HepG2 (cell line): ENCODE measurements at regions not wholly inside any gene's neighbourhood (a gene's known extent, or its start where the extent isn't known, plus 50 kb on each side); places are given as distances from the start of the nearest gene placed in this dataset.

Experiments used
- ATAC-seq: fragments of 200-7000 bp; cut with Tn5 transposase; 3 replicates; pipeline ENCODE4 v1.9.1; 2020; ENCODE audit warnings: mild to moderate bottlenecking, moderate library complexity
- BruUV-seq: library from RNA; stranded (reverse); fragments of 400-500 nt; replicated peaks from 2 replicates; lab custom pipeline; 2021; lab: Mats Ljungman, UMichigan
- CTCF ChIA-PET: fragments of 300-600 bp; formaldehyde crosslinking; extraction: SDS; loops from one replicate; lab custom pipeline; 2021; ENCODE audit warnings: low total read pairs, inconsistent platforms, low intra/inter-chr PET ratio; lab: Yijun Ruan, JAX
- POLR2A ChIA-PET: fragments of 350-600 bp; sonication (Branson Sonifier 250); formaldehyde crosslinking; loops from one replicate; lab custom pipeline; 2020; ENCODE audit warnings: antibody characterized with exemption, inconsistent platforms; lab: Yijun Ruan, JAX
- DNase-seq: peaks from one replicate; pipeline ENCODE4 v3.0.0-alpha.2; 2015; ENCODE audit warnings: low spot score
- FAIRE-seq: peaks from 3 replicates; lab custom pipeline; 2011; peaks lifted over from hg19 to GRCh38; lab: Jason Lieb, UNC
- H2AFZ ChIP-seq: one replicate; pipeline ENCODE4 v1.6.1; 2011; ENCODE audit warnings: low read length, inconsistent platforms
- H3K27ac ChIP-seq: fragments of 300-600 bp; 3 replicates; pipeline ENCODE4 v1.8.0; 2011; ENCODE audit warnings: mixed run types, mild to moderate bottlenecking, mixed read lengths, low read length, inconsistent platforms; ENCODE audit not compliant: insufficient read depth; ENCODE audit errors: extremely low read length
- H3K27me3 ChIP-seq, 2 experiments: fragments of 200-600 bp in 1 of 2; 2 replicates in 1 of 2; 3 replicates in 1 of 2; pipeline versions ENCODE4 v1.6.0 to v1.8.0; 2011; ENCODE audit warnings: low read length in 2 of 2, mild to moderate bottlenecking in 2 of 2, moderate library complexity in 2 of 2, inconsistent platforms in 1 of 2; ENCODE audit not compliant: insufficient read depth in 2 of 2, control insufficient read depth in 1 of 2
- H3K36me3 ChIP-seq, 2 experiments: fragments of 200-600 bp in 1 of 2; replicated peaks in 1 of 2; 2 replicates in 1 of 2; 3 replicates in 1 of 2; pipeline versions ENCODE4 v1.5.1 to v1.8.0; 2011; ENCODE audit warnings: low read length in 2 of 2, inconsistent platforms in 1 of 2; ENCODE audit not compliant: insufficient read depth in 2 of 2, control insufficient read depth in 1 of 2
- H3K4me1 ChIP-seq: 2 replicates; pipeline ENCODE4 v1.5.1; 2012; ENCODE audit warnings: low read length, inconsistent platforms; ENCODE audit not compliant: insufficient read depth
- H3K4me2 ChIP-seq: 2 replicates; pipeline ENCODE4 v1.6.0; 2011; ENCODE audit warnings: low read depth, low read length, inconsistent platforms
- H3K4me3 ChIP-seq, 3 experiments: fragments of 200-600 bp in 1 of 3; sonication (generic), shearing (Covaris generic) in 1 of 3; replicated peaks in 1 of 3; 2 replicates each; pipeline ENCODE4 v1.5.1; 2011 to 2016; ENCODE audit warnings: low read length in 3 of 3, inconsistent platforms in 2 of 3, low read depth in 2 of 3, mild to moderate bottlenecking in 2 of 3, control low read depth in 1 of 3, mixed read lengths in 1 of 3; ENCODE audit not compliant: insufficient read depth in 1 of 3
- H3K79me2 ChIP-seq: one replicate; pipeline ENCODE4 v1.6.1; 2011; ENCODE audit warnings: low read length, inconsistent platforms; ENCODE audit not compliant: insufficient read depth
- H3K9ac ChIP-seq: 2 replicates; pipeline ENCODE4 v1.6.0; 2011; ENCODE audit warnings: mild to moderate bottlenecking, low read depth, low read length, inconsistent platforms; ENCODE audit not compliant: insufficient read depth
- H3K9me3 ChIP-seq: 2 replicates; pipeline ENCODE4 v1.5.1; 2012; ENCODE audit warnings: mild to moderate bottlenecking, low read length
- H4K20me1 ChIP-seq: 2 replicates; pipeline ENCODE4 v1.6.0; 2011; ENCODE audit warnings: inconsistent platforms, mild to moderate bottlenecking, low read length, moderate library complexity; ENCODE audit not compliant: insufficient read depth
- HMGA1 ChIP-seq: sonication (generic); formaldehyde crosslinking; conservative IDR thresholded peaks from 2 replicates; pipeline ENCODE4 v1.4.0; 2020; ENCODE audit warnings: missing genetic modification reagents
- NFKBIZ ChIP-seq: IDR thresholded peaks from 2 replicates; pipeline ENCODE4 v1.6.1; 2018; ENCODE audit warnings: missing genetic modification reagents, missing compliant biosample characterization
- POGK ChIP-seq: sonication (generic); formaldehyde crosslinking; conservative IDR thresholded peaks from 2 replicates; pipeline ENCODE4 v1.8.0; 2022; ENCODE audit warnings: mild to moderate bottlenecking, moderate library complexity, missing genetic modification reagents
- TIGD3 ChIP-seq: sonication (generic); formaldehyde crosslinking; IDR thresholded peaks from 2 replicates; pipeline ENCODE4 v1.5.1; 2020; ENCODE audit warnings: mild to moderate bottlenecking, missing genetic modification reagents, borderline replicate concordance
- ZNF460 ChIP-seq: sonication (generic); formaldehyde crosslinking; IDR thresholded peaks from 2 replicates; pipeline ENCODE4 v1.5.1; 2020; ENCODE audit warnings: missing genetic modification reagents, mild to moderate bottlenecking, borderline replicate concordance
- ZNF788 ChIP-seq: sonication (generic); formaldehyde crosslinking; IDR thresholded peaks from 2 replicates; pipeline ENCODE4 v1.5.0; 2020; ENCODE audit warnings: mild to moderate bottlenecking, missing genetic modification reagents, borderline replicate concordance
- ZSCAN30 ChIP-seq: sonication (generic); formaldehyde crosslinking; IDR thresholded peaks from 2 replicates; pipeline ENCODE4 v1.5.0; 2020; ENCODE audit warnings: mild to moderate bottlenecking, missing genetic modification reagents
- WGBS: methylation state at CpG from one replicate; pipeline ENCODE4 v1.1.6; 2017; ENCODE audit warnings: low lambda C conversion rate; 5-methylcytosine and 5-hydroxymethylcytosine counted together
- in situ Hi-C: cut with HindIII; loops from 2 replicates; pipeline ENCODE4 v1.10.0; 2017; ENCODE audit warnings: low pct_unique_long_range_greater_than_20kb; ENCODE audit not compliant: extremely low pct_ligation_motif_present
- intact Hi-C: fragments of 100-400 bp; cut with micrococcal nuclease; formaldehyde crosslinking; loops from one replicate; pipeline ENCODE4 v1.10.0; 2022; ENCODE audit not compliant: unreplicated experiment

GRCh38 chr6:131393433-131393832, 179.6 kb upstream of the ARG1 start (continued):
- TF ChIP-seq NFKBIZ (CRISPR knock-in tag) (no peak), ZNF788 (CRISPR knock-in tag) (no peak), TIGD3 (CRISPR knock-in tag) (no peak), POGK (CRISPR knock-in tag) (no peak), ZNF460 (CRISPR knock-in tag) (no peak)

DNA sequence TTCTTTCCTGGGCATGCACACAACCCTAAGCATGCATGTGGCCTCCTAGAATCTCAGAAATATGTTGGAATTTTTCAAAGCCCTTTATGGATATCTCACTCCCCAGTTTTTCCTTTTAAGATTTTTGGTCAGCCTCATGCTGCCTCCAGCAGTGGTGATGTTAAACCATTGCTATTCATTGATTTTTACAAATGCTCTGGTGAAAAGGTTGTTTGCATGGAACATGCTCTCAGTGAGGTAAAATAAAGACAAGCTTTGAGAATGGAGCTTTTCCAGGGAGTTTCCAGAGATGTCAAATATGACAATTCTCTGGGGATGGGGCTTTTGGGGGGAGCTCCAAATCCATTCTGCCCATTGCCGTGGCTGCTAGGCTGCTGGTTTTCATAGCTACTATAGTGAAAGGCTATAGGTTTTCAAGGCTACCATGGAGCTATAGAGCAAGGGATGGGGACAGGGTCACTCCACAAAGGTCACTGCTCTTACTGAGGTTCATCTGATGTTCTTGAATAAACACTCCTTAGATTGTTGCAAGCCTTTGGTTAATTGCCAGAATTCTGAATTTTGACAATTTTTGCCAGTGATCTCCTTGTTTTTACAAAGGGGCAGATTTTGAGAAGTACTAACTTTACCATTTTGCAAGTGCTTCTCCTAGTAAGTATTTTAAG, 178.1 kb upstream of the ARG1 start:
- Histone ChIP-seq H3K36me3 (no peaks in the 10 kb centered on the region), H3K27me3 (0 out of 5 replicates have a peak, but pooled peaks cover 0 to 4% of the 10 kb centered on the region in 2 experiments), H3K4me3 (no peak overlapping the region), H4K20me1 (no peaks in the 10 kb centered on the region), H3K27ac (no peak overlapping the region), H3K9ac (no peak overlapping the region), H2AFZ (no peak overlapping the region), H3K79me2 (no peaks in the 10 kb centered on the region), H3K9me3 (no peaks in the 10 kb centered on the region), H3K4me1 (no peaks in the 10 kb centered on the region), H3K4me2 (no peak overlapping the region)
- BruUV-seq = no TSS peak
- 17% methylated on average over 1 of the region's 1 CpG for WGBS
- no peak for FAIRE-seq
- no peak for DNase-seq
- TF ChIP-seq HMGA1 (CRISPR knock-in tag) (no peak), ZSCAN30 (no peak)
- ChIA-PET POLR2A (no interaction called here), CTCF (no interaction called here)
- intact Hi-C loops = loop anchor here (1.0 kb wide), 1 partner anchor 19 kb away; no protein-coding TSS in a partner anchor
- in situ Hi-C loops = no loop called here
- no peak for ATAC-seq
